ENCODE measurements at regions not wholly inside any gene's neighbourhood (a gene's known extent, or its start where the extent isn't known, plus 50 kb on each side); places are given as distances from the start of the nearest gene placed in this dataset.

DNA sequence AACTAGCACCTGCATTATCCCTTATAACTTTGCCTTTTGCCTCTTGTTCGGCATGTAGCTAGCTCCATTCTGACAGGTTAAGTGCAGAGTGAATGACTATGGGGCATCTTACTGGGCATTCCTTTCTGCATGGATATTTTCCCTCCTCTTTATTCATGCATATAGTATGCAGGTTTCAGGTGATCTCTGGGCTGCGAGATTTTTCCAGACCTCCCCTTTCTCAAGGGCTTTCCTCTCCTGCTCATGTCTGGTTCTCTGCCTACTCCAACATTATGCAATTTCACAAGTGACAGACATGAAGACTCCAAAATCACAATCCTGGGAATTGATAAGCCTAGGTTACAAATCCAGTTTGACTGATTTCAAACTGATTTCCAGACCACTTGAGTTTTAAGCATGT is 503.8 kb downstream of the NXPH1 start:
- no peak overlapping the region for H3K27ac ChIP-seq (ENCODE audit: low read depth, low read length)
- H3K4me1 ChIP-seq (ENCODE audit: insufficient read depth, low read length) = peaks cover 7% of the 10 kb centered on the region; the same call in 1 of the 2 replicates
- no peak overlapping the region for H3K9ac ChIP-seq (ENCODE audit: low read depth, low read length)
- WGBS = 89% methylated on average over 2 of the region's 2 CpGs
- H3K27me3 ChIP-seq (ENCODE audit: insufficient read depth, low read length) = no peaks in the 10 kb centered on the region
- no peaks in the 10 kb centered on the region for H3K36me3 ChIP-seq (ENCODE audit: insufficient read depth, low read length)
- H3K9me3 ChIP-seq (ENCODE audit: insufficient read depth, low read depth, low read length) = no peaks in the 10 kb centered on the region
- H3K4me3 ChIP-seq (ENCODE audit: low read length) = no peak overlapping the region

- Histone ChIP-seq H3K9ac (ENCODE audit: low read depth, low read length) (no peak overlapping the region), H3K27me3 (ENCODE audit: insufficient read depth, low read length) (no peaks in the 10 kb centered on the region), H3K4me3 (ENCODE audit: low read length) (no peak overlapping the region), H3K36me3 (ENCODE audit: insufficient read depth, low read length) (no peaks in the 10 kb centered on the region), H3K9me3 (ENCODE audit: insufficient read depth, low read depth, low read length) (no peaks in the 10 kb centered on the region), H3K27ac (ENCODE audit: low read depth, low read length) (no peak overlapping the region), H3K4me1 (ENCODE audit: insufficient read depth, low read length) (no peaks in the 10 kb centered on the region)
- 95% methylated on average over 9 of the region's 9 CpGs for WGBS
Observed at GRCh38 chr7:8938044-8938805, 504.8 kb downstream of the NXPH1 start.

- Histone ChIP-seq H3K4me1 (ENCODE audit: insufficient read depth, low read length) (no peaks in the 10 kb centered on the region), H3K9me3 (ENCODE audit: insufficient read depth, low read depth, low read length) (no peaks in the 10 kb centered on the region)
Observed at GRCh38 chr7:8939446-8939845, 506.0 kb downstream of the NXPH1 start.

DNA sequence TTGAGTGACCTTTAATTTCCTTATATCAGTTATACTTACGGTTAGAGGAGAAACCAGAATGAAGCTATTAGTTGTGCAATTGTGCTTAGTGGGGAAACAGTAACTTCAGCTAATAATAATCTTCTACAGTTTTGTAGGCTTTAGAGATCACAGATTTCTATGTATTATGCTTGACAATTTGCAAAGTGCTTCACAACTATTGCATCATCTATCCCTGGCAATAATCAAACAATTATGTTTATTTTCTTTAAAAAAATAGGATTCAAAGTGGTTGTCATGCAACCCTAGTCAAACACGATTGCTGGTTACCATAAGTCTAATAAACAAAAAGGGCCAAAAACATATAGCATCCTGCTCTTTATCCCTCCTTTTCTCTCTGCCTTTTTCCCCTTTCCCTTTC is 530.3 kb downstream of the NXPH1 start:
- no peaks in the 10 kb centered on the region for H3K36me3 ChIP-seq (ENCODE audit: insufficient read depth, low read length)
- 100% methylated on average over 1 of the region's 2 CpGs for WGBS
- no peaks in the 10 kb centered on the region for H3K4me1 ChIP-seq (ENCODE audit: insufficient read depth, low read length)
- no peaks in the 10 kb centered on the region for H3K27me3 ChIP-seq (ENCODE audit: insufficient read depth, low read length)
- no peak overlapping the region for H3K27ac ChIP-seq (ENCODE audit: low read depth, low read length)
- H3K9me3 ChIP-seq (ENCODE audit: insufficient read depth, low read depth, low read length) = no peaks in the 10 kb centered on the region
- H3K9ac ChIP-seq (ENCODE audit: low read depth, low read length) = no peak overlapping the region
- no peak overlapping the region for H3K4me3 ChIP-seq (ENCODE audit: low read length)

More at GRCh38 chr7:8939446-8939845, 506.0 kb downstream of the NXPH1 start:
- Histone ChIP-seq H3K9ac (ENCODE audit: low read depth, low read length) (no peak overlapping the region), H3K4me3 (ENCODE audit: low read length) (no peak overlapping the region), H3K27ac (ENCODE audit: low read depth, low read length) (no peak overlapping the region), H3K36me3 (ENCODE audit: insufficient read depth, low read length) (no peaks in the 10 kb centered on the region), H3K27me3 (ENCODE audit: insufficient read depth, low read length) (no peaks in the 10 kb centered on the region)
- 91% methylated on average over 1 of the region's 1 CpG for WGBS

- Histone ChIP-seq H3K4me3 (ENCODE audit: low read length) (no peak overlapping the region), H3K27me3 (ENCODE audit: insufficient read depth, low read length) (no peaks in the 10 kb centered on the region), H3K9ac (ENCODE audit: low read depth, low read length) (no peak overlapping the region), H3K9me3 (ENCODE audit: insufficient read depth, low read depth, low read length) (no peaks in the 10 kb centered on the region), H3K4me1 (ENCODE audit: insufficient read depth, low read length) (no peaks in the 10 kb centered on the region), H3K27ac (ENCODE audit: low read depth, low read length) (no peak overlapping the region), H3K36me3 (ENCODE audit: insufficient read depth, low read length) (no peaks in the 10 kb centered on the region)
- 97% methylated on average over 3 of the region's 3 CpGs for WGBS
Observed at GRCh38 chr7:8965177-8965576, 531.8 kb downstream of the NXPH1 start.

DNA sequence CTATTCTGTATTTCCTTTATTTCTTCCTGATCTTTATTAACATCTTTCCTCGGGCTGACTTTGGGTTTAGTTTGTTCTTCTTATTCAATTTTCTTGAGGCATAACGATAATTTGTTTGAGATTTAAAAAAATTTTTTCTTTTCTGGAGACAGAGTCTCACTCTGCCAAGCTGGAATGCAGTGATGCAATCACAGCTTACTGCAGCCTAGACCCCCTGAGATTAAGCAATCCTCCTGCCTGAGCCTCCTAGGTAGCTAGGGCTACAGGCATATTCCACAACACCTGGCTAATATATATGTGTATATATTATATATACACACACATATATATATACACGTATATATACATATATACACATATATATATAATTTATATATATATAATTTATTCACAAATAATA is 540.2 kb downstream of the NXPH1 start:
- no peaks in the 10 kb centered on the region for H3K4me1 ChIP-seq (ENCODE audit: insufficient read depth, low read length)
- H3K36me3 ChIP-seq (ENCODE audit: insufficient read depth, low read length) = no peaks in the 10 kb centered on the region
- 100% methylated on average over 1 of the region's 3 CpGs for WGBS
- no peak overlapping the region for H3K9ac ChIP-seq (ENCODE audit: low read depth, low read length)
- no peaks in the 10 kb centered on the region for H3K27me3 ChIP-seq (ENCODE audit: insufficient read depth, low read length)
- no peak overlapping the region for H3K27ac ChIP-seq (ENCODE audit: low read depth, low read length)
- no peaks in the 10 kb centered on the region for H3K9me3 ChIP-seq (ENCODE audit: insufficient read depth, low read depth, low read length)
- no peak overlapping the region for H3K4me3 ChIP-seq (ENCODE audit: low read length)

GRCh38 chr7:8975681-8976080 is 542.3 kb downstream of the NXPH1 start:
- Histone ChIP-seq H3K4me1 (ENCODE audit: insufficient read depth, low read length) (no peaks in the 10 kb centered on the region), H3K4me3 (ENCODE audit: low read length) (no peak overlapping the region), H3K27ac (ENCODE audit: low read depth, low read length) (no peak overlapping the region), H3K9me3 (ENCODE audit: insufficient read depth, low read depth, low read length) (no peaks in the 10 kb centered on the region), H3K9ac (ENCODE audit: low read depth, low read length) (no peak overlapping the region), H3K27me3 (ENCODE audit: insufficient read depth, low read length) (no peaks in the 10 kb centered on the region), H3K36me3 (ENCODE audit: insufficient read depth, low read length) (no peaks in the 10 kb centered on the region)

DNA sequence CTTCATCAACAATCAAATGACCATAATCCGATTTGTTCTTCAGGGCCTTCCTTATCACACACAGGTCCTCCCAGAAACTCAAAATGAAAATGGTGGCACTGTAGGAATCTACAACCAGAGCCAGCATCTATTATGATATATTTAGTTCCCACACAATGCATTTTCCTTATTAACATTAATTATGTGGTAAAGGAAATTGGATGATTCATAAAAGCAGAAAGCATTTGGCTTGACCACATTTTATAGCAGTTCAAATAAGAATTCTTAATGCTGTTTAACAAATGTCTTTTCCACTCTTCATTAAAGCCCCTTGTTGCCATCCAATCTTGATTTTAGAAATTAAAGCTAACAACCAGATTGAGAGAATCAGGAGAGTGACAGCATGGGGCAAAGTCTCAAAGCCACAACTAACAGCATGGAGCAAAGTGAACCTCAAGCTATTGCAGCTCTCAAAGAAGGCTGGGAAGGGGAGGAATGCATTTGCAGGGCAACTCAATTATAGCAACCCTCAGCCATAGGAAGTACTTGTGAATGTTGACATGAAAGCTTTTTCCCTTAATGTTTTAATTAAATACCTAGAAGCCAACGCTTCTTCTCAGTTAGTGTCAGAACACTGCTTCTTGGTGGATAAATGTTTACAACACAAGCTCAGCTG is 549.1 kb downstream of the NXPH1 start:
- Histone ChIP-seq H3K9me3 (ENCODE audit: insufficient read depth, low read depth, low read length) (no peaks in the 10 kb centered on the region), H3K9ac (ENCODE audit: low read depth, low read length) (no peak overlapping the region), H3K27ac (ENCODE audit: low read depth, low read length) (no peak overlapping the region), H3K4me3 (ENCODE audit: low read length) (no peak overlapping the region), H3K4me1 (ENCODE audit: insufficient read depth, low read length) (peaks cover 10% of the 10 kb centered on the region; the same call in 1 of the 2 replicates), H3K36me3 (ENCODE audit: insufficient read depth, low read length) (no peaks in the 10 kb centered on the region), H3K27me3 (ENCODE audit: insufficient read depth, low read length) (no peaks in the 10 kb centered on the region)
- 92% methylated on average over 2 of the region's 2 CpGs for WGBS

GRCh38 chr7:8985255-8985654 is 551.8 kb downstream of the NXPH1 start:
- Histone ChIP-seq H3K27ac (ENCODE audit: low read depth, low read length) (no peak overlapping the region), H3K36me3 (ENCODE audit: insufficient read depth, low read length) (no peaks in the 10 kb centered on the region), H3K27me3 (ENCODE audit: insufficient read depth, low read length) (no peaks in the 10 kb centered on the region), H3K9me3 (ENCODE audit: insufficient read depth, low read depth, low read length) (no peaks in the 10 kb centered on the region), H3K4me3 (ENCODE audit: low read length) (no peak overlapping the region), H3K9ac (ENCODE audit: low read depth, low read length) (no peak overlapping the region), H3K4me1 (ENCODE audit: insufficient read depth, low read length) (peaks cover 10% of the 10 kb centered on the region; the same call in 1 of the 2 replicates)
- WGBS = 90% methylated on average over 2 of the region's 3 CpGs

DNA sequence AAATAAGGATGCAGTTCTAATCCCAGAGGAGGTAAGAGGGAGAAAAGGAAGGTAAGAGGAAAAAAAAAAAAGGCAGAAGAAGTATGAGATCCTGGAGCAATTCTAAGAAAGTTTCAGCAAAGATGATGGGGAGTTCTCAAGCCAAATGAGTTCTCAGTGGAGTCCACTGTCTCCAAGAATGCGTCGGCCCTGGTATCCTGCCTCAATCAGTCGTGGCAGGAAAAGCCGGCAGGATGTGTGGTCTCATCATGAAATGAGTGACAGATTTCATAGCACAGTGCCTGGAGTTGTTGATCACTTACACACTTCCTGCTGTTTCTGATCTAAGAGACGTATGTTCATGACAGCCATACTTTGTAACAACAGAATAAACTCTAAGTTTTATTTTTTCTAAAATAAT is 554.9 kb downstream of the NXPH1 start:
- H3K27me3 ChIP-seq (ENCODE audit: insufficient read depth, low read length) = no peaks in the 10 kb centered on the region
- 88% methylated on average over 4 of the region's 5 CpGs for WGBS
- H3K9me3 ChIP-seq (ENCODE audit: insufficient read depth, low read depth, low read length) = no peaks in the 10 kb centered on the region

GRCh38 chr7:8991159-8991558 is 557.8 kb downstream of the NXPH1 start:
- no CpG with 5 or more reads among the region's 2 CpGs for WGBS
- Histone ChIP-seq H3K9me3 (ENCODE audit: insufficient read depth, low read depth, low read length) (no peaks in the 10 kb centered on the region), H3K36me3 (ENCODE audit: insufficient read depth, low read length) (no peaks in the 10 kb centered on the region), H3K27ac (ENCODE audit: low read depth, low read length) (no peak overlapping the region), H3K9ac (ENCODE audit: low read depth, low read length) (no peak overlapping the region), H3K27me3 (ENCODE audit: insufficient read depth, low read length) (no peaks in the 10 kb centered on the region), H3K4me1 (ENCODE audit: insufficient read depth, low read length) (no peaks in the 10 kb centered on the region), H3K4me3 (ENCODE audit: low read length) (no peak overlapping the region)

More for the DNA sequence above, 554.9 kb downstream of the NXPH1 start:
- Histone ChIP-seq H3K36me3 (ENCODE audit: insufficient read depth, low read length) (no peaks in the 10 kb centered on the region), H3K4me1 (ENCODE audit: insufficient read depth, low read length) (peaks cover 2% of the 10 kb centered on the region; the same call in 1 of the 2 replicates), H3K9ac (ENCODE audit: low read depth, low read length) (no peak overlapping the region), H3K4me3 (ENCODE audit: low read length) (no peak overlapping the region), H3K27ac (ENCODE audit: low read depth, low read length) (no peak overlapping the region)
